A673 (cell line): ENCODE measurements at regions not wholly inside any gene's neighbourhood (a gene's known extent, or its start where the extent isn't known, plus 50 kb on each side); places are given as distances from the start of the nearest gene placed in this dataset.

ENCODE experiments used
- BruUV-seq: library from RNA; stranded (reverse); fragments of 400-500 nt; replicated peaks from 2 replicates; lab custom pipeline; 2021; lab: Mats Ljungman, UMichigan
- CTCF ChIA-PET: fragments of 300-600 bp; sonication (Branson Sonifier 250); formaldehyde crosslinking; loops from one replicate; lab custom pipeline; 2022; ENCODE audit warnings: antibody characterized with exemption; lab: Charles Lee
- POLR2A ChIA-PET: fragments of 300-600 bp; sonication (Branson Sonifier 250); formaldehyde crosslinking; loops from one replicate; lab custom pipeline; 2022; ENCODE audit warnings: antibody characterized with exemption; ENCODE audit not compliant: low non-redundant PET; lab: Charles Lee
- DNase-seq: peaks from one replicate; pipeline ENCODE4 v3.0.0-alpha.2; 2015; ENCODE audit warnings: low spot score
- H3K27ac ChIP-seq: fragments of 200-600 bp; sonication (generic); 2 replicates; pipeline ENCODE4 v1.5.1; 2016; ENCODE audit warnings: mixed run types, low read depth, mild to moderate bottlenecking, mixed read lengths, antibody characterized with exemption, low read length; ENCODE audit not compliant: poor library complexity, severe bottlenecking
- H3K27me3 ChIP-seq: fragments of 200-600 bp; sonication (generic); replicated peaks from 2 replicates; pipeline ENCODE4 v1.6.1; 2017; ENCODE audit warnings: mixed run types, low read depth, mild to moderate bottlenecking, mixed read lengths, antibody characterized with exemption, low read length; ENCODE audit not compliant: insufficient read depth, poor library complexity
- H3K36me3 ChIP-seq: fragments of 200-600 bp; sonication (generic); 2 replicates; pipeline ENCODE4 v1.6.1; 2016; ENCODE audit warnings: mixed run types, mild to moderate bottlenecking, mixed read lengths, antibody characterized with exemption, low read length; ENCODE audit not compliant: insufficient read depth, poor library complexity, severe bottlenecking
- H3K4me1 ChIP-seq: fragments of 200-600 bp; sonication (generic); 2 replicates; pipeline ENCODE4 v1.6.1; 2017; ENCODE audit warnings: mixed run types, mild to moderate bottlenecking, mixed read lengths, antibody characterized with exemption, low read length; ENCODE audit not compliant: insufficient read depth, poor library complexity, severe bottlenecking
- H3K4me3 ChIP-seq: fragments of 200-600 bp; sonication (generic); 2 replicates; pipeline ENCODE4 v1.5.1; 2016; ENCODE audit warnings: low read depth, mixed run types, mild to moderate bottlenecking, mixed read lengths, low read length; ENCODE audit not compliant: poor library complexity, severe bottlenecking
- H3K9me3 ChIP-seq: fragments of 200-600 bp; sonication (generic); 2 replicates; pipeline ENCODE4 v1.6.1; 2016; ENCODE audit warnings: mixed run types, low read depth, mild to moderate bottlenecking, mixed read lengths, antibody characterized with exemption, low read length; ENCODE audit not compliant: poor library complexity, severe bottlenecking
- CTCF ChIP-seq: fragments of 300-800, 200-600 bp; sonication (generic); conservative IDR thresholded peaks from 2 replicates; pipeline ENCODE4 v1.5.1; 2017; ENCODE audit warnings: low read depth, mild to moderate bottlenecking, antibody characterized with exemption, low read length, moderate library complexity, mixed read lengths
- EZH2 ChIP-seq: fragments of 200-600 bp; sonication (generic); IDR thresholded peaks from 2 replicates; pipeline ENCODE4 v1.6.1; 2017; ENCODE audit warnings: borderline replicate concordance, low read depth, mild to moderate bottlenecking, mixed read lengths, antibody characterized with exemption, low read length; ENCODE audit not compliant: poor library complexity, severe bottlenecking
- intact Hi-C: fragments of 100-400 bp; cut with micrococcal nuclease; formaldehyde crosslinking; loops from one replicate; pipeline ENCODE4 v1.10.0; 2022; ENCODE audit not compliant: unreplicated experiment

- no peak for TF ChIP-seq EZH2
- TF ChIP-seq CTCF, result no peak
- H3K36me3 ChIP-seq, result no peaks in the 10 kb centered on the region
- intact Hi-C loops, result no loop called here
- no peaks in the 10 kb centered on the region for H3K27me3 ChIP-seq
- ChIA-PET POLR2A (no interaction called here), CTCF (no interaction called here)
- no peaks in the 10 kb centered on the region for H3K4me1 ChIP-seq
- H3K4me3 ChIP-seq, result no peak overlapping the region
- BruUV-seq, result no TSS peak
- no peaks in the 10 kb centered on the region for H3K9me3 ChIP-seq
- DNase-seq, result no peak
- H3K27ac ChIP-seq, result no peak overlapping the region
Observed at GRCh38 chr2:104438481-104438880, 415.4 kb upstream of the POU3F3 start.

- ChIA-PET POLR2A (no interaction called here), CTCF (no interaction called here)
- H3K27ac ChIP-seq, result no peak overlapping the region
- H3K4me3 ChIP-seq, result no peak overlapping the region
- TF ChIP-seq EZH2 (no peak), CTCF (no peak)
- BruUV-seq, result no TSS peak
- intact Hi-C loops, result no loop called here
- no peaks in the 10 kb centered on the region for H3K4me1 ChIP-seq
- H3K9me3 ChIP-seq, result no peaks in the 10 kb centered on the region
- no peak for DNase-seq
- no peaks in the 10 kb centered on the region for H3K27me3 ChIP-seq
- H3K36me3 ChIP-seq, result no peaks in the 10 kb centered on the region
Observed at GRCh38 chr2:104443145-104443544, 410.8 kb upstream of the POU3F3 start.

- CTCF ChIA-PET, result no interaction called here
- intact Hi-C loops, result no loop called here
- Histone ChIP-seq H3K36me3 (no peaks in the 10 kb centered on the region), H3K9me3 (no peaks in the 10 kb centered on the region), H3K4me1 (no peaks in the 10 kb centered on the region), H3K27me3 (no peaks in the 10 kb centered on the region), H3K4me3 (no peak overlapping the region), H3K27ac (no peak overlapping the region)
- POLR2A ChIA-PET, result no interaction called here
- TF ChIP-seq EZH2, result no peak
- TF ChIP-seq CTCF, result no peak
- DNase-seq, result no peak
- BruUV-seq, result no TSS peak
Observed at GRCh38 chr2:104444392-104444791, 409.5 kb upstream of the POU3F3 start.
